Naive B cell (primary cell): ENCODE measurements at regions not wholly inside any gene's neighbourhood (a gene's known extent, or its start where the extent isn't known, plus 50 kb on each side); places are given as distances from the start of the nearest gene placed in this dataset.

Experiments used
- ATAC-seq, 2 donors: fragments of 150-1000 bp; cut with Tn5 transposase; 2 replicates each; pipeline ENCODE4 v1.10.0; 2021; ENCODE audit warnings: low read depth in 2 of 2, mild to moderate bottlenecking in 2 of 2, moderate library complexity in 2 of 2
- DNase-seq: peaks from one replicate; pipeline ENCODE4 v3.0.0; 2022
- H3K27ac Mint-ChIP-seq, 6 donors: one replicate each; pipeline ENCODE4 v1.8.0; 2020 to 2022; ENCODE audit warnings: mild to moderate bottlenecking in 6 of 6, mixed read lengths in 6 of 6, moderate library complexity in 5 of 6, inconsistent platforms in 2 of 6
- H3K27me3 Mint-ChIP-seq, 3 donors: one replicate each; pipeline ENCODE4 v1.8.0; 2021 to 2022; ENCODE audit warnings: mixed read lengths in 3 of 3, mild to moderate bottlenecking in 1 of 3
- H3K36me3 Mint-ChIP-seq, 2 donors: one replicate each; pipeline ENCODE4 v1.8.0; 2020 to 2022; ENCODE audit warnings: mixed read lengths in 2 of 2, inconsistent platforms in 1 of 2, mild to moderate bottlenecking in 1 of 2
- H3K4me1 Mint-ChIP-seq, 3 donors: one replicate each; pipeline ENCODE4 v1.8.0; 2020 to 2022; ENCODE audit warnings: mixed read lengths in 3 of 3, inconsistent platforms in 1 of 3, mild to moderate bottlenecking in 1 of 3, moderate library complexity in 1 of 3
- H3K4me3 Mint-ChIP-seq, 8 donors: one replicate each; pipeline ENCODE4 v1.8.0; 2020 to 2022; ENCODE audit warnings: mild to moderate bottlenecking in 8 of 8, mixed read lengths in 8 of 8, moderate library complexity in 8 of 8, inconsistent platforms in 2 of 8
- H3K9me3 Mint-ChIP-seq, 7 donors: one replicate each; pipeline ENCODE4 v1.8.0; 2020 to 2022; ENCODE audit warnings: mixed read lengths in 7 of 7, mild to moderate bottlenecking in 5 of 7, inconsistent platforms in 2 of 7, moderate library complexity in 1 of 7

GRCh38 chr20:39800111-39800510 is 838.0 kb downstream of the DHX35 start:
- no peak overlapping the region for H3K4me3 Mint-ChIP-seq
- ATAC-seq: no peak
- no peaks in the 10 kb centered on the region for H3K27me3 Mint-ChIP-seq
- peaks cover 2 to 15% (median 5%) of the 10 kb centered on the region in 7 donors for H3K9me3 Mint-ChIP-seq
- H3K36me3 Mint-ChIP-seq: no peaks in the 10 kb centered on the region
- no peaks in the 10 kb centered on the region for H3K4me1 Mint-ChIP-seq
- H3K27ac Mint-ChIP-seq: no peak overlapping the region
- no peak for DNase-seq

DNA sequence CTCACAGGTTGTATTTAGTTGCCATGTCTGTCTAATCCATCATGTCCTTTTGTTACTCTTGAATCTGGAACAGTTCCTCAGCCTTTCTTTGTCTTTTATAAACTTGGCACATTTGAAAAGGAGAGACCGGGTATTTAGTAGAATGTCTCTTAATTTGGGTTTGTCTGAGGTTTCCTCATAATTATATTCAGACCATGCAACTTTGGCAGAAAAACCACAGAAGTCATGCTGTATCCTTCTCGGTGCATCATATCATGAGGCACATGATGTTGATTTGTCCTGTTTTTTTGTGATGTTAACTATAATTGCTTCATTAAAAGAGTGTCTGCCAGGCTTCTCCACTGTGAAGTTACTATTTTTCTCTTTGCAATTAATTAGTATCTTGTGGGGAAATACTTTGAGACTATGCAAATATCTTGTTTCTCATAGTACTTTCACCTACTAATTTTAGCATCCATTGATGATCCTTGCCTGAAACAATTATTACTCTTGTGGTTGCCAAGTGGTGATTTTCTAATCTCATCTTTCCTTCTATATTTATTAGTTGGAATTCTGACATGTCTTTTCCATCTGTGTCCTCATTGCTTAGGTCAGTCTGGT is 837.3 kb downstream of the DHX35 start:
- no peak overlapping the region for H3K4me3 Mint-ChIP-seq
- H3K9me3 Mint-ChIP-seq: peaks cover 2 to 14% (median 5%) of the 10 kb centered on the region in 7 donors
- H3K27me3 Mint-ChIP-seq: no peaks in the 10 kb centered on the region
- no peak overlapping the region for H3K27ac Mint-ChIP-seq
- no peaks in the 10 kb centered on the region for H3K36me3 Mint-ChIP-seq
- DNase-seq: no peak
- H3K4me1 Mint-ChIP-seq: no peaks in the 10 kb centered on the region
- no peak for ATAC-seq

- ATAC-seq: no peak
- H3K4me1 Mint-ChIP-seq: no peaks in the 10 kb centered on the region
- no peak overlapping the region for H3K4me3 Mint-ChIP-seq
- no peak for DNase-seq
- no peak overlapping the region for H3K27ac Mint-ChIP-seq
- H3K27me3 Mint-ChIP-seq: peaks cover 0 to 4% (median 0%) of the 10 kb centered on the region in 3 donors
- H3K9me3 Mint-ChIP-seq: peaks cover 2 to 11% (median 4%) of the 10 kb centered on the region in 7 donors
- no peaks in the 10 kb centered on the region for H3K36me3 Mint-ChIP-seq
These were observed 833.5 kb downstream of the DHX35 start for GRCh38 chr20:39795401-39796272.

DNA sequence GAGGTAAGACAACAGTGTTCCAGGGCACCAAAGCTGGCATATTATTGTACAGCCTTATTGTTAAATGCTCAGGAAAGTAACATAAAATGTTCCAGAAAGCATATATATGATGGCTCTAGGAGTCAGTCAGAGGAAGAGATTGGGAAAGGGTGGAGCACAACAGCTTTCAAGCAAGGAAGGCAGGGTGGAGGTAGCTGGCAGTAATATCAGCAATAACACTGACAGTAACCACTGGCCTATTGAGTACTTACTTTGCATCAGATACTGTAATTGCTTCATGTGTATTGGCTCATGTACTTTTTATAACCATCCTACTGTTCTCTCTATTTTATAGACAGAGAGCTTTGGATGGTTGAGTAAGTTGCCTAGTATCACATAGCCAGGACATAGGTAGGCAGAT is 830.2 kb downstream of the DHX35 start:
- Mint-ChIP-seq H3K27me3 (peaks cover 0 to 4% (median 0%) of the 10 kb centered on the region in 3 donors), H3K27ac (no peak overlapping the region), H3K4me1 (no peaks in the 10 kb centered on the region), H3K9me3 (peaks cover 0 to 3% (median 0%) of the 10 kb centered on the region in 7 donors), H3K36me3 (no peaks in the 10 kb centered on the region), H3K4me3 (no peak overlapping the region)
- DNase-seq (no peak), ATAC-seq (no peak)

GRCh38 chr20:39789411-39789810 is 827.3 kb downstream of the DHX35 start:
- Mint-ChIP-seq H3K36me3 (no peaks in the 10 kb centered on the region), H3K9me3 (peaks cover 0 to 6% (median 2%) of the 10 kb centered on the region in 7 donors), H3K4me3 (no peak overlapping the region), H3K27me3 (peaks cover 0 to 4% (median 0%) of the 10 kb centered on the region in 3 donors), H3K27ac (no peak overlapping the region), H3K4me1 (peaks cover 0 to 5% (median 0%) of the 10 kb centered on the region in 3 donors)
- ATAC-seq (no peak), DNase-seq (no peak)

DNA sequence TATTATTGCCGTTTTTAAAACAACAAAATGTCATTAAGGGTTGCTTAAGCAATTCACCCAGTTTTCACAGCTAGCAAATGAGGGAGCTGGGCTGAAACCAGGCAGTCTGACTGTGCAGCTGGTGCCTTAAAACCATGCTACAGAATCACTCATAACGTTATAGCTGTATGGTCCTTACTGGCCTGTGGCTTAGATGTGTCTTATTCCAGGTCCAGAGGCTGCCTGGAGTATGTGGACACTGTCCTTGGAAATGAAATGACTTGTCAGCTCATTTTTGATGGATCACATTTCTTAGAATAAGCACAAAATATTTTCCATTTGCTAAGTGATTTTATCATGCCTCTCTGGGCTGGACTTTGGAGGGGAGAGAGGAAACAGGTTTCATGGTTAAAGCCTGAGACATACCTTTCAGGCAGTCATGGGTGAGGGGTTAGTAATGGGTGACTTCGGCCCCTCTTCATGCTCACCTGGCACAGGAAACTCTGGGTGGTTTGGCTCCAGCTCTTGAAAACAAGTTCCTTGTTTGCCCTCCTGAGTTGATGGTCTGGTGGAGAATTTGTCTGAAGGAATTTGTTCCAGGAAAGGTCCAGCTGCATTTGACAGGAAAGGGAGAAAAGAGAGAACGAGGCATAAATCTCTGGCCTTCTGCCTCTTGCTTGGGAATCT is 823.2 kb downstream of the DHX35 start:
- DNase-seq (no peak), ATAC-seq (no peak)
- Mint-ChIP-seq H3K36me3 (no peaks in the 10 kb centered on the region), H3K27ac (no peak overlapping the region), H3K4me3 (no peak overlapping the region), H3K9me3 (peaks cover 2 to 22% (median 7%) of the 10 kb centered on the region in 7 donors), H3K4me1 (peaks cover 0 to 5% (median 0%) of the 10 kb centered on the region in 3 donors), H3K27me3 (no peaks in the 10 kb centered on the region)

DNA sequence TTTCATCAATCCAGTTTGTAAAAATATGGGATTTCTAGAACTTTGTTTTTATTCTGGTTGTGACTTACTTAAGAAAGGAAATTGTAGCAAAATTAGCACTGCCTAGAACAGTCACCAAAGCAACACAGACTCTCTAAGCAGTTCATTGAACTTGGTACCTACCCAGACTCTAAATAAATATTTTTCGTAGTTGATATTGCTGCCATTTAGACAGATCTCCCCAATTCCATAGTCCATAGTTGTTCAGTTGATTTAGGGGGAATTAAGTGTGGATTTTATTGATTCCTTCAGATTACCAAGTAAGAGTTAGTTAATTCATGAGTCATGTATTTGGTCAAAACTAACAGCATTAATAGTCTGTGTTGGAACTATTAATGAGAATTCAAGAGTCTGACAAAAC is 822.5 kb downstream of the DHX35 start:
- Mint-ChIP-seq H3K9me3 (peaks cover 2 to 28% (median 7%) of the 10 kb centered on the region in 7 donors), H3K27me3 (no peaks in the 10 kb centered on the region), H3K27ac (no peak overlapping the region), H3K4me1 (peaks cover 0 to 5% (median 0%) of the 10 kb centered on the region in 3 donors), H3K4me3 (no peak overlapping the region), H3K36me3 (no peaks in the 10 kb centered on the region)
- DNase-seq: no peak
- no peak for ATAC-seq

DNA sequence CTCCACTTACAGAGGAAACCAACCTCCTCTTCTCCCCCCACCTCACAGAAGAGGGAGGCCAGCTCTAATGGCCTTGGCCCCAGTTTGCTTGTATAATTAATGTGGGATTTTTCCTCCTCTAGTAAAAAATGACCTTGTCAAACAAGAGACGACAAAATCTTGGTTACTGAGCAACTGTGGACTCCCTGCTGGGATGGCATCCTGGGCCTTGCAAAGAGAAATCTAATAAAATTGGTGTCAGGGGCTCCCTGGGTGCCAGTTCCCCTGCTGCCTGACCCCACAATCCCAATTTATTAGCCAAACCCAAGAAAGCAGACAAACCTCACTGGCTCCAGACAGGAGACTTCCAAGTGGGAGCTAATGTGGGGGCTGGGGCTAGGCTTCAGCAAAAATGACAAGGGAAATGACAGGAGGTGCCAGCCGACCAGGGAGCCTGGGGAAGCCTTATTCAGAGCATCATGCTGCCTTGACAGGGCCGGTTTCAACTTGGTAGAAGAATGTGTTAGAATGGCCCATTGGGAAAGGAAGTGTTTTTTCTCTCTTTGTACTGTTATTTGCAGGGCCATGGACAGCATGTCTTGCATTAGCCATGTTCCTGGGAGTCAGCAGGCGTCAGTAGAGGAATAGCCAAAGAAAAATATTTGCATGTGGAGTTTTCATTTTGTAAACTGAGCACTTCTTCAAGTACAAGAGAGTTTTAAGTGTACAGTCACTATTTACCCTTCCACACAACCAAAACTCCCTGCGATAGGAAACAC is 816.9 kb downstream of the DHX35 start:
- H3K27ac Mint-ChIP-seq: no peak overlapping the region
- DNase-seq: no peak
- no peak for ATAC-seq
- H3K4me3 Mint-ChIP-seq: no peak overlapping the region
- H3K36me3 Mint-ChIP-seq: no peaks in the 10 kb centered on the region
- H3K27me3 Mint-ChIP-seq: no peaks in the 10 kb centered on the region
- no peaks in the 10 kb centered on the region for H3K4me1 Mint-ChIP-seq
- H3K9me3 Mint-ChIP-seq: peaks cover 0 to 29% (median 5%) of the 10 kb centered on the region in 7 donors

- Mint-ChIP-seq H3K4me1 (no peaks in the 10 kb centered on the region), H3K27ac (no peak overlapping the region), H3K36me3 (no peaks in the 10 kb centered on the region), H3K9me3 (peaks cover 0 to 23% (median 2%) of the 10 kb centered on the region in 7 donors), H3K27me3 (no peaks in the 10 kb centered on the region), H3K4me3 (no peak overlapping the region)
- ATAC-seq: no peak
- DNase-seq: no peak
These were observed 816.3 kb downstream of the DHX35 start for GRCh38 chr20:39778431-39778830.

GRCh38 chr20:39777610-39778009 is 815.5 kb downstream of the DHX35 start:
- Mint-ChIP-seq H3K4me1 (no peaks in the 10 kb centered on the region), H3K36me3 (no peaks in the 10 kb centered on the region), H3K27me3 (no peaks in the 10 kb centered on the region), H3K27ac (no peak overlapping the region), H3K9me3 (peaks cover 0 to 15% (median 2%) of the 10 kb centered on the region in 7 donors), H3K4me3 (no peak overlapping the region)
- no peak for ATAC-seq
- DNase-seq: no peak

GRCh38 chr20:39775110-39775509 is 813.0 kb downstream of the DHX35 start:
- Mint-ChIP-seq H3K27me3 (no peaks in the 10 kb centered on the region), H3K36me3 (no peaks in the 10 kb centered on the region), H3K4me1 (no peaks in the 10 kb centered on the region), H3K27ac (no peak overlapping the region), H3K4me3 (no peak overlapping the region), H3K9me3 (peaks cover 0 to 16% (median 3%) of the 10 kb centered on the region in 7 donors)
- ATAC-seq (no peak), DNase-seq (no peak)

DNA sequence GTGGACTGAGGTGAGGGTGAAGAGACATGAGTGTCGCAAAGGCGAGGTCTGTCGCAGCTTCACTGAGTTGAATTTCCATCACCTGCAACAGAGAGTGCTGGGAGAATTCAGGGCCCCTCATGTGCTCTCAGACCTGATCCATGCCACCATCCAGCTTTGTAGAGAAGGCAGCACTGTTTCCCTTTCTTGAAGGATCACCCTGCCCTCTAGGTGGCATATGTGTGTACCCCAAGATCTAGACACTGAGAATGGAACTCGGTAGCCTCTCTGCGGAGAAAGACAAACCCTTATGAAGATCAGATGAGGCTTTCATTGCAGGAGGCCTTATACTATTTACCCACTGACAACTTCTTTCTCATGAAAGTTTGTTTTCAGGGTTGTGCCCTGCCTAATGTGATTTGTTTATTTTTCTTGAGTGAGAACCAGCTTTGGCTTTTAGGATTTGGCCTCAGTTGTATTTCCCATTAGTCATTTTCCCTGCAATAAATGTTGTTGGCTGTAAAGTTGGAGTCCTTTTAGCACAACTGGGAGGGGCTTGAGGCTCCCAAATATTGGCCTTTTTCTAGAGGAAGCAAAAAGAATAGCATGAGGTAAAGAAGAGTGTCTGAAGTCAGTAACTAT is 811.3 kb downstream of the DHX35 start:
- Mint-ChIP-seq H3K4me3 (no peak overlapping the region), H3K9me3 (peaks cover 1 to 17% (median 5%) of the 10 kb centered on the region in 7 donors), H3K4me1 (no peaks in the 10 kb centered on the region), H3K27ac (no peak overlapping the region), H3K36me3 (no peaks in the 10 kb centered on the region), H3K27me3 (no peaks in the 10 kb centered on the region)
- ATAC-seq (no peak), DNase-seq (no peak)

DNA sequence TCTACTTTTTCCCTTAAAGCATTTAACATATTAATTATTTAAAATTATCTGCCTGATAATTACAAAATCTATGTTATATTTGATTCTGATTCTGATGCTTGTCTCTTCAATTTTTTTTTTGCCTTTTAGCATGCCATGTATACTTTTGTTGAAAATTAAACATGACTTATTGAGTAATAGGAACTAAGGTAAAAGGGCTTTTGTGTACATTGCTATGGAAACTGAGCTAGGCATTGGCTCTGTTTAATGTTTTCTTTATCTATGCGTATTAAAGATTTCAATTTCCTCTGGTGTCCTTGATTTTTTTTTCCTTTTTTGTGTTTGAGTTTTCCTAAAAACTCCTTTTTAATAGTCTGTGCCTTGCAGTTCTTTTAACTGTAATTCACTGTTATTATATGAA is 805.2 kb downstream of the DHX35 start:
- DNase-seq: no peak
- Mint-ChIP-seq H3K4me3 (no peak overlapping the region), H3K27me3 (peaks cover 0 to 7% (median 0%) of the 10 kb centered on the region in 3 donors), H3K27ac (no peak overlapping the region), H3K9me3 (peaks cover 2 to 28% (median 9%) of the 10 kb centered on the region in 7 donors), H3K4me1 (no peaks in the 10 kb centered on the region), H3K36me3 (no peaks in the 10 kb centered on the region)
- no peak for ATAC-seq
